GM12878 (cell line): ENCODE measurements at regions not wholly inside any gene's neighbourhood (a gene's known extent, or its start where the extent isn't known, plus 50 kb on each side); places are given as distances from the start of the nearest gene placed in this dataset.

ENCODE experiments used
- ATAC-seq: fragments of 200-7000 bp; cut with Tn5 transposase; 3 replicates; pipeline ENCODE4 v1.9.1; 2020; ENCODE audit warnings: mild to moderate bottlenecking, moderate library complexity
- BruUV-seq: library from RNA; stranded (reverse); fragments of 400-500 nt; replicated peaks from 2 replicates; lab custom pipeline; 2021; lab: Mats Ljungman, UMichigan
- CTCF ChIA-PET: fragments of 300-600 bp; sonication (Branson Sonifier 250); formaldehyde crosslinking; extraction: SDS; loops from one replicate; lab custom pipeline; 2021; ENCODE audit warnings: inconsistent platforms; lab: Yijun Ruan, JAX
- POLR2A ChIA-PET: fragments of 350-600 bp; formaldehyde crosslinking; extraction: SDS; loops from one replicate; lab custom pipeline; 2021; ENCODE audit warnings: inconsistent platforms; lab: Charles Lee
- RAD21 ChIA-PET: fragments of 300-600 bp; sonication (Branson Sonifier 250); formaldehyde crosslinking; loops from one replicate; lab custom pipeline; 2023; ENCODE audit warnings: antibody characterized with exemption; ENCODE audit not compliant: unreplicated experiment; lab: Charles Lee
- SMC1A ChIA-PET: fragments of 300-600 bp; sonication (Branson Sonifier 250); formaldehyde crosslinking; loops from one replicate; lab custom pipeline; 2023; ENCODE audit not compliant: unreplicated experiment, uncharacterized antibody; lab: Charles Lee
- DNase-seq: peaks from one replicate; pipeline ENCODE4 v3.0.0-alpha.2; 2011; ENCODE audit warnings: low read depth, low spot score
- FAIRE-seq: peaks from 3 replicates; lab custom pipeline; 2011; peaks lifted over from hg19 to GRCh38; lab: Jason Lieb, UNC
- H2AFZ ChIP-seq: 2 replicates; pipeline ENCODE4 v1.6.0; 2011; ENCODE audit warnings: low read depth, low read length, control low read depth; ENCODE audit not compliant: control insufficient read depth
- H3K27ac ChIP-seq: 2 replicates; pipeline ENCODE4 v1.5.1; 2011; ENCODE audit warnings: control low read depth; ENCODE audit not compliant: control insufficient read depth, insufficient read depth
- H3K27me3 ChIP-seq, 2 experiments: replicated peaks in 1 of 2; 2 replicates each; pipeline versions ENCODE4 v1.6.0 to v1.6.1; 2011; ENCODE audit warnings: low read length in 1 of 2; ENCODE audit not compliant: control insufficient read depth in 2 of 2, insufficient read depth in 2 of 2
- H3K36me3 ChIP-seq, 2 experiments: 2 replicates each; pipeline ENCODE4 v1.5.1; 2011; ENCODE audit warnings: low read length in 1 of 2; ENCODE audit not compliant: control insufficient read depth in 2 of 2, insufficient read depth in 2 of 2
- H3K4me1 ChIP-seq: 2 replicates; pipeline ENCODE4 v1.6.1; 2011; ENCODE audit warnings: mild to moderate bottlenecking, low read length, moderate library complexity, mixed read lengths; ENCODE audit not compliant: control insufficient read depth, insufficient read depth
- H3K4me2 ChIP-seq: 2 replicates; pipeline ENCODE4 v1.6.0; 2011; ENCODE audit warnings: control low read depth; ENCODE audit not compliant: control insufficient read depth, insufficient read depth
- H3K4me3 ChIP-seq: fragments of 200-600 bp; sonication (generic); 2 replicates; pipeline ENCODE4 v1.5.1; 2016
- H3K79me2 ChIP-seq: 2 replicates; pipeline ENCODE4 v1.6.0; 2011; ENCODE audit warnings: low read length; ENCODE audit not compliant: control insufficient read depth, insufficient read depth
- H3K9ac ChIP-seq: 2 replicates; pipeline ENCODE4 v1.8.0; 2011; ENCODE audit warnings: low read length, control low read depth, mixed read lengths; ENCODE audit not compliant: control insufficient read depth, insufficient read depth
- H3K9me3 ChIP-seq: replicated peaks from 3 replicates; pipeline ENCODE4 v1.5.1; 2011; ENCODE audit warnings: mild to moderate bottlenecking, low read length; ENCODE audit not compliant: control insufficient read depth, insufficient read depth
- H4K20me1 ChIP-seq: 2 replicates; pipeline ENCODE4 v1.6.0; 2011; ENCODE audit not compliant: control insufficient read depth, insufficient read depth
- FOXM1 ChIP-seq: IDR thresholded peaks from 2 replicates; pipeline ENCODE4 v1.6.1; 2012; ENCODE audit warnings: low read depth, mild to moderate bottlenecking, inconsistent platforms, low read length, moderate library complexity
- GABPA ChIP-seq: IDR thresholded peaks from 2 replicates; pipeline ENCODE4 v1.6.1; 2014; ENCODE audit warnings: antibody characterized with exemption, low read depth, mild to moderate bottlenecking, inconsistent platforms
- IRF4 ChIP-seq: IDR thresholded peaks from 2 replicates; pipeline ENCODE4 v1.6.1; 2011; ENCODE audit warnings: low read depth, low read length
- MEF2A ChIP-seq: IDR thresholded peaks from 2 replicates; pipeline ENCODE4 v1.6.1; 2011; ENCODE audit warnings: low read depth, mild to moderate bottlenecking, low read length, moderate library complexity; ENCODE audit not compliant: insufficient read depth
- MTA3 ChIP-seq: IDR thresholded peaks from 2 replicates; pipeline ENCODE4 v1.6.1; 2012; ENCODE audit warnings: low read length, inconsistent platforms, borderline replicate concordance
- POLR2AphosphoS5 ChIP-seq: IDR thresholded peaks from 2 replicates; pipeline ENCODE4 v1.6.1; 2011; ENCODE audit warnings: mild to moderate bottlenecking, low read length, inconsistent platforms
- POU2F2 ChIP-seq: IDR thresholded peaks from 3 replicates; pipeline ENCODE4 v1.6.1; 2011; ENCODE audit warnings: low read depth, mild to moderate bottlenecking, low read length, borderline replicate concordance
- WGBS: methylation state at CpG from one replicate; pipeline ENCODE4 v1.1.6; 2016; ENCODE audit warnings: low lambda C conversion rate; ENCODE audit not compliant: insufficient replicate concordance, insufficient coverage; ENCODE audit errors: missing lambda C conversion rate; 5-methylcytosine and 5-hydroxymethylcytosine counted together
- in situ Hi-C: fragments of 300-500 bp; cut with MboI; formaldehyde crosslinking; loops from 9 replicates; pipeline ENCODE4 v1.14.3; 2018; ENCODE audit warnings: mixed read lengths
- intact Hi-C: fragments of 100-400 bp; cut with micrococcal nuclease; formaldehyde crosslinking; loops from one replicate; pipeline ENCODE4 v1.14.2; 2022; ENCODE audit not compliant: unreplicated experiment
- TF ChIP-seq, protein P1 (sequence below): fragments of 450-650 bp; IDR thresholded peaks from 2 replicates; pipeline ENCODE4 v1.6.1; 2018; ENCODE audit warnings: mild to moderate bottlenecking, low read depth, moderate library complexity; ENCODE audit not compliant: partially characterized antibody
- TF ChIP-seq, protein P2 (sequence below), 3 experiments: IDR thresholded peaks in 2 of 3; conservative IDR thresholded peaks in 1 of 3; 2 replicates each; pipeline ENCODE4 v1.5.1; 2011; ENCODE audit warnings: low read depth in 3 of 3, low read length in 3 of 3, mild to moderate bottlenecking in 3 of 3, control low read depth in 2 of 3, moderate library complexity in 2 of 3, inconsistent platforms in 1 of 3, mixed read lengths in 1 of 3; ENCODE audit not compliant: control insufficient read depth in 2 of 3, insufficient read depth in 1 of 3; ENCODE audit errors: extremely low read depth in 1 of 3

DNA sequence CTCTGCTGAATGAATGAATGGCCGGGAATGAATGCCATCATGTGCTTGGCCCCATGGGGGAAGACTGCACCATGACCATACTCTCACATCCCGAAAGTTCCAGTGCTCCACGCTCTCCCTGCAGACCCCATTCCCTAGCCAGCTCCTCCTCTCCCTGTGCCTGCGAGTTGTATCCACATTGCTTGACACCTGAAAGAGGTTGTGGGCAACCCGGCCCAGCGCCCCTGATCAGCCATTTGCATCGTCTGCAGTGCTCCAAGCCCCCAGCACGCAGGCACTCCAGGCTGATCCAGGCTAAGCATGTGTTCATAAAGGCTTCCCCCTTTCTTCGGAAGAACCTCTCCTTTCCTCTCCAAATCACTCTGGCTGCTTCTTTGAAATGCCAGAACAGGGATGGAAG is 354.4 kb upstream of the MKI67 start (continued):
- TF ChIP-seq, protein P1, sequence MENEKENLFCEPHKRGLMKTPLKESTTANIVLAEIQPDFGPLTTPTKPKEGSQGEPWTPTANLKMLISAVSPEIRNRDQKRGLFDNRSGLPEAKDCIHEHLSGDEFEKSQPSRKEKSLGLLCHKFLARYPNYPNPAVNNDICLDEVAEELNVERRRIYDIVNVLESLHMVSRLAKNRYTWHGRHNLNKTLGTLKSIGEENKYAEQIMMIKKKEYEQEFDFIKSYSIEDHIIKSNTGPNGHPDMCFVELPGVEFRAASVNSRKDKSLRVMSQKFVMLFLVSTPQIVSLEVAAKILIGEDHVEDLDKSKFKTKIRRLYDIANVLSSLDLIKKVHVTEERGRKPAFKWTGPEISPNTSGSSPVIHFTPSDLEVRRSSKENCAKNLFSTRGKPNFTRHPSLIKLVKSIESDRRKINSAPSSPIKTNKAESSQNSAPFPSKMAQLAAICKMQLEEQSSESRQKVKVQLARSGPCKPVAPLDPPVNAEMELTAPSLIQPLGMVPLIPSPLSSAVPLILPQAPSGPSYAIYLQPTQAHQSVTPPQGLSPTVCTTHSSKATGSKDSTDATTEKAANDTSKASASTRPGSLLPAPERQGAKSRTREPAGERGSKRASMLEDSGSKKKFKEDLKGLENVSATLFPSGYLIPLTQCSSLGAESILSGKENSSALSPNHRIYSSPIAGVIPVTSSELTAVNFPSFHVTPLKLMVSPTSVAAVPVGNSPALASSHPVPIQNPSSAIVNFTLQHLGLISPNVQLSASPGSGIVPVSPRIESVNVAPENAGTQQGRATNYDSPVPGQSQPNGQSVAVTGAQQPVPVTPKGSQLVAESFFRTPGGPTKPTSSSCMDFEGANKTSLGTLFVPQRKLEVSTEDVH: no peak
- no peak for TF ChIP-seq IRF4
- TF ChIP-seq, protein P2, sequence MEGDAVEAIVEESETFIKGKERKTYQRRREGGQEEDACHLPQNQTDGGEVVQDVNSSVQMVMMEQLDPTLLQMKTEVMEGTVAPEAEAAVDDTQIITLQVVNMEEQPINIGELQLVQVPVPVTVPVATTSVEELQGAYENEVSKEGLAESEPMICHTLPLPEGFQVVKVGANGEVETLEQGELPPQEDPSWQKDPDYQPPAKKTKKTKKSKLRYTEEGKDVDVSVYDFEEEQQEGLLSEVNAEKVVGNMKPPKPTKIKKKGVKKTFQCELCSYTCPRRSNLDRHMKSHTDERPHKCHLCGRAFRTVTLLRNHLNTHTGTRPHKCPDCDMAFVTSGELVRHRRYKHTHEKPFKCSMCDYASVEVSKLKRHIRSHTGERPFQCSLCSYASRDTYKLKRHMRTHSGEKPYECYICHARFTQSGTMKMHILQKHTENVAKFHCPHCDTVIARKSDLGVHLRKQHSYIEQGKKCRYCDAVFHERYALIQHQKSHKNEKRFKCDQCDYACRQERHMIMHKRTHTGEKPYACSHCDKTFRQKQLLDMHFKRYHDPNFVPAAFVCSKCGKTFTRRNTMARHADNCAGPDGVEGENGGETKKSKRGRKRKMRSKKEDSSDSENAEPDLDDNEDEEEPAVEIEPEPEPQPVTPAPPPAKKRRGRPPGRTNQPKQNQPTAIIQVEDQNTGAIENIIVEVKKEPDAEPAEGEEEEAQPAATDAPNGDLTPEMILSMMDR (IDR thresholded peaks at IDR 0.05 in 2 of 3, conservative IDR thresholded peaks at IDR 0.05 in 1 of 3; ENCODE audit: control insufficient read depth in 2 of 3, extremely low read depth in 1 of 3, insufficient read depth in 1 of 3, low read depth in 3 of 3, low read length in 3 of 3): no peak
- TF ChIP-seq POU2F2: no peak
- no peak for TF ChIP-seq MEF2A
- no peak for TF ChIP-seq POLR2AphosphoS5
- no peak for TF ChIP-seq MTA3

DNA sequence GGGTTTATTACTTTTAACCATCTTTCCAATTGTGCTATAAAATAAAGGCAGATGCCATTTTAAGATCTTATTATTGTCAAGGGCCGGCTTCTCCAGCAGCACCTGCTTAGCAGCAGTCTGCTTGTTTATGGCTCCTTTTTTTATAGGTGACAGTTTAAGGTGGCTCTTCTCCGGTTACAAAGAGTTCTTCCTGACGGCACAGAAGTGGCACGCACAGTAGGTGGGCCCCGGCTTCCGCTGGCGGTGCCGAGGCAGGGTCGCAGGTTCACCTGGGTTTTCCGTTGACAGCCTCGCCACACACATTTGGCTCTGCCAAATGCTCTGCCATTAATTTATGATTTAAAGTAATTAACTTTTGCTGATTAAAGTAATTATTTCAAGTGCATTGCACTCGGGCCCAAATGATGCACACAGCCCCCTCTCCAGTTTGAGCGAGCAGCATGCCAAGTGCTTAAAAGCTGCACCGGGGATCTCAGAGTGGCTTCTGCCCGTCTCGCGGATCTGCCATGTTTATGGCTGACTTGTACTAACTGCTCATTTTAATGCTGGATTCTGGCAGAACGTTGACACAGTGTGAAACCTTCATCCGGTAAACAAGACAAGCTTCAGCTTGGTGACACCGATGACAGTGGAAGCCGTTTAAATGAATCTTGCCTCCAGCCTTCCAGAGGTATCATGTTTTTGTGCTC is 355.1 kb upstream of the MKI67 start:
- Histone ChIP-seq H3K9ac (no peak overlapping the region), H3K27ac (no peak overlapping the region), H3K9me3 (no peaks in the 10 kb centered on the region), H4K20me1 (no peaks in the 10 kb centered on the region), H3K4me2 (no peak overlapping the region), H3K36me3 (no peaks in the 10 kb centered on the region), H3K4me1 (no peaks in the 10 kb centered on the region), H2AFZ (no peak overlapping the region), H3K79me2 (no peaks in the 10 kb centered on the region), H3K4me3 (no peak overlapping the region), H3K27me3 (no peaks in the 10 kb centered on the region; a peak in 1 of 4 replicates)
- DNase-seq (no peak), ATAC-seq (no peak), FAIRE-seq (no peak)
- in situ Hi-C loops (no loop called here), intact Hi-C loops (no loop called here)
- 57% methylated on average over 21 of the region's 21 CpGs for WGBS
- CTCF ChIA-PET: no interaction called here
- SMC1A ChIA-PET: no interaction called here
- BruUV-seq: no TSS peak
- no peak for TF ChIP-seq GABPA
- TF ChIP-seq FOXM1: no peak
- POLR2A ChIA-PET: no interaction called here
- RAD21 ChIA-PET: no interaction called here
